ENCODE measurements at regions not wholly inside any gene's neighbourhood (a gene's known extent, or its start where the extent isn't known, plus 50 kb on each side); places are given as distances from the start of the nearest gene placed in this dataset.

GRCh38 chr1:55472784-55473183, 257.6 kb upstream of the USP24 start:
- TF ChIP-seq CTCF (IDR thresholded peaks at IDR 0.05) (no peak), ZNF121 (CRISPR knock-in tag; IDR thresholded peaks at IDR 0.05) (no peak), STAT6 (CRISPR knock-in tag; conservative IDR thresholded peaks at IDR 0.05; ENCODE audit: low read depth) (no peak), MYBL2 (CRISPR knock-in tag; IDR thresholded peaks at IDR 0.05) (no peak), E2F4 (CRISPR knock-in tag; IDR thresholded peaks at IDR 0.05; ENCODE audit: borderline replicate concordance, low read depth) (no peak), ATF3 (CRISPR knock-in tag; conservative IDR thresholded peaks at IDR 0.05) (no peak), NR3C1 (CRISPR knock-in tag; conservative IDR thresholded peaks at IDR 0.05; ENCODE audit: low read depth) (no peak), ESRRA (CRISPR knock-in tag; IDR thresholded peaks at IDR 0.05; ENCODE audit: borderline replicate concordance) (no peak), ZNF532 (CRISPR knock-in tag; IDR thresholded peaks at IDR 0.05; ENCODE audit: borderline replicate concordance) (no peak), NR1H2 (CRISPR knock-in tag; IDR thresholded peaks at IDR 0.05) (no peak)
